IMR-90 (cell line): ENCODE measurements at regions not wholly inside any gene's neighbourhood (a gene's known extent, or its start where the extent isn't known, plus 50 kb on each side); places are given as distances from the start of the nearest gene placed in this dataset.

Source experiments
- ATAC-seq: fragments of 200-7000 bp; cut with Tn5 transposase; 2 replicates; pipeline ENCODE4 v1.9.1; 2020; ENCODE audit warnings: low read depth, mild to moderate bottlenecking, moderate library complexity
- BruUV-seq: library from RNA; stranded (reverse); fragments of 400-500 nt; replicated peaks from 2 replicates; lab custom pipeline; 2021; lab: Mats Ljungman, UMichigan
- CTCF ChIA-PET: fragments of 300-600 bp; formaldehyde crosslinking; extraction: SDS; loops from one replicate; lab custom pipeline; 2021; ENCODE audit warnings: antibody characterized with exemption; lab: Yijun Ruan, JAX
- POLR2A ChIA-PET: fragments of 300-600 bp; sonication (Branson Sonifier 250); formaldehyde crosslinking; loops from one replicate; lab custom pipeline; 2022; ENCODE audit warnings: antibody characterized with exemption; ENCODE audit not compliant: unreplicated experiment; lab: Charles Lee
- DNase-seq: peaks from one replicate; pipeline ENCODE4 v3.0.0; 2013
- H2AFZ ChIP-seq: replicated peaks from 2 replicates; pipeline ENCODE3; 2013; ENCODE audit warnings: low read length, mild to moderate bottlenecking; ENCODE audit not compliant: poor library complexity
- H2AK5ac ChIP-seq: 2 replicates; pipeline ENCODE4 v1.6.1; 2013; ENCODE audit warnings: low read depth, low read length, inconsistent platforms
- H2AK9ac ChIP-seq: replicated peaks from 2 replicates; pipeline ENCODE3; 2013; ENCODE audit warnings: mild to moderate bottlenecking, low read depth, low read length, moderate library complexity; ENCODE audit not compliant: poor library complexity
- H2BK120ac ChIP-seq: 2 replicates; pipeline ENCODE4 v1.6.1; 2013; ENCODE audit warnings: low read depth, low read length, inconsistent platforms
- H2BK15ac ChIP-seq: 3 replicates; pipeline ENCODE4 v1.6.1; 2013; ENCODE audit warnings: low read depth, low read length, inconsistent platforms
- H2BK20ac ChIP-seq: 2 replicates; pipeline ENCODE4 v1.6.1; 2013; ENCODE audit warnings: low read depth, mild to moderate bottlenecking, inconsistent platforms, low read length, moderate library complexity
- H2BK5ac ChIP-seq: 2 replicates; pipeline ENCODE4 v1.6.1; 2013; ENCODE audit warnings: mild to moderate bottlenecking, low read depth, low read length, inconsistent platforms; ENCODE audit not compliant: poor library complexity, severe bottlenecking
- H3K14ac ChIP-seq: replicated peaks from 2 replicates; pipeline ENCODE4 v1.6.1; 2013; ENCODE audit warnings: low read depth, low read length, inconsistent platforms
- H3K18ac ChIP-seq: 2 replicates; pipeline ENCODE4 v1.6.1; 2013; ENCODE audit warnings: low read depth, low read length, control low read depth
- H3K23ac ChIP-seq: 2 replicates; pipeline ENCODE4 v1.6.1; 2013; ENCODE audit warnings: low read depth, low read length, inconsistent platforms
- H3K27ac ChIP-seq: 2 replicates; pipeline ENCODE4 v1.5.1; 2013; ENCODE audit warnings: mild to moderate bottlenecking, control low read depth, low read length; ENCODE audit not compliant: insufficient read depth
- H3K27me3 ChIP-seq: 2 replicates; pipeline ENCODE4 v1.6.1; 2013; ENCODE audit warnings: low read length; ENCODE audit not compliant: control insufficient read depth, insufficient read depth
- H3K36me3 ChIP-seq: 2 replicates; pipeline ENCODE4 v1.6.1; 2013; ENCODE audit warnings: low read length, mixed read lengths; ENCODE audit not compliant: control insufficient read depth, insufficient read depth
- H3K4ac ChIP-seq: 2 replicates; pipeline ENCODE4 v1.6.1; 2013; ENCODE audit warnings: low read depth, low read length, inconsistent platforms
- H3K4me1 ChIP-seq: 2 replicates; pipeline ENCODE4 v1.6.1; 2013; ENCODE audit warnings: low read length, mixed read lengths; ENCODE audit not compliant: control insufficient read depth, insufficient read depth
- H3K4me2 ChIP-seq: 2 replicates; pipeline ENCODE4 v1.6.1; 2013; ENCODE audit warnings: low read depth, mild to moderate bottlenecking, control low read depth, low read length, moderate library complexity
- H3K4me3 ChIP-seq: 2 replicates; pipeline ENCODE4 v1.5.1; 2013; ENCODE audit warnings: low read depth, mild to moderate bottlenecking, control low read depth, low read length, moderate library complexity; ENCODE audit not compliant: insufficient read depth
- H3K56ac ChIP-seq: 2 replicates; pipeline ENCODE4 v1.6.1; 2013; ENCODE audit warnings: low read length, inconsistent platforms; ENCODE audit not compliant: insufficient read depth; ENCODE audit errors: extremely low read depth
- H3K79me1 ChIP-seq, 2 experiments: 2 replicates each; pipeline ENCODE4 v1.6.1; 2013; ENCODE audit warnings: low read length in 2 of 2, inconsistent platforms in 1 of 2, low read depth in 1 of 2
- H3K9ac ChIP-seq: 2 replicates; pipeline ENCODE4 v1.6.1; 2013; ENCODE audit warnings: low read depth, low read length, control low read depth
- H3K9me1 ChIP-seq: 2 replicates; pipeline ENCODE4 v1.6.1; 2013; ENCODE audit warnings: low read length, inconsistent platforms; ENCODE audit not compliant: insufficient read depth
- H3K9me3 ChIP-seq: 2 replicates; pipeline ENCODE4 v1.6.1; 2013; ENCODE audit warnings: low read length; ENCODE audit not compliant: control insufficient read depth, insufficient read depth
- H4K20me1 ChIP-seq: 2 replicates; pipeline ENCODE4 v1.6.1; 2013; ENCODE audit warnings: low read length, inconsistent platforms; ENCODE audit not compliant: insufficient read depth
- H4K5ac ChIP-seq: 2 replicates; pipeline ENCODE4 v1.6.1; 2013; ENCODE audit warnings: mild to moderate bottlenecking, low read depth, low read length, control low read depth
- H4K8ac ChIP-seq, 2 experiments: 2 replicates each; pipeline ENCODE4 v1.6.1; 2013; ENCODE audit warnings: low read depth in 2 of 2, low read length in 2 of 2, control low read depth in 1 of 2, inconsistent platforms in 1 of 2
- H4K91ac ChIP-seq: 2 replicates; pipeline ENCODE4 v1.6.1; 2013; ENCODE audit warnings: low read depth, low read length, inconsistent platforms; ENCODE audit not compliant: insufficient read depth
- MXI1 ChIP-seq: IDR thresholded peaks from 2 replicates; pipeline ENCODE4 v1.6.1; 2012; ENCODE audit warnings: low read depth, mild to moderate bottlenecking, low read length, moderate library complexity, borderline replicate concordance
- NFE2L2 ChIP-seq: fragments of 150-350 bp; IDR thresholded peaks from 2 replicates; pipeline ENCODE4 v1.6.1; 2016; ENCODE audit warnings: low read depth, mild to moderate bottlenecking, low read length
- RAD21 ChIP-seq: IDR thresholded peaks from 2 replicates; pipeline ENCODE4 v1.6.1; 2012; ENCODE audit warnings: low read length, improper control_type of control experiment
- RFX5 ChIP-seq: IDR thresholded peaks from 2 replicates; pipeline ENCODE4 v1.8.0; 2012; ENCODE audit warnings: low read depth, mild to moderate bottlenecking, low read length, moderate library complexity
- WGBS, 2 experiments: methylation state at CpG; one replicate each; pipeline versions ENCODE4 v1.1.5 to v1.1.7; 2013; ENCODE audit warnings: missing lambda C conversion rate in 2 of 2; ENCODE audit not compliant: insufficient read length in 1 of 2; ENCODE audit errors: extremely low coverage in 2 of 2; 5-methylcytosine and 5-hydroxymethylcytosine counted together
- dilution Hi-C: fragments of 300-500 bp; cut with HindIII; formaldehyde crosslinking; loops from one replicate; pipeline ENCODE4 v1.14.3; 2018; ENCODE audit warnings: low sequenced_read_pairs; ENCODE audit not compliant: unreplicated experiment
- in situ Hi-C: fragments of 300-500 bp; cut with MboI; formaldehyde crosslinking; loops from 3 replicates; pipeline ENCODE4 v1.14.3; 2019; ENCODE audit warnings: low sequenced_read_pairs, inconsistent platforms, mixed read lengths
- intact Hi-C: fragments of 100-400 bp; cut with micrococcal nuclease; formaldehyde crosslinking; loops from 2 replicates; pipeline ENCODE4 v1.10.0; 2022
- TF ChIP-seq, protein P1 (sequence below): conservative IDR thresholded peaks from 2 replicates; pipeline ENCODE4 v1.5.1; 2012; ENCODE audit warnings: mild to moderate bottlenecking, low read depth, low read length, improper control_type of control experiment

DNA sequence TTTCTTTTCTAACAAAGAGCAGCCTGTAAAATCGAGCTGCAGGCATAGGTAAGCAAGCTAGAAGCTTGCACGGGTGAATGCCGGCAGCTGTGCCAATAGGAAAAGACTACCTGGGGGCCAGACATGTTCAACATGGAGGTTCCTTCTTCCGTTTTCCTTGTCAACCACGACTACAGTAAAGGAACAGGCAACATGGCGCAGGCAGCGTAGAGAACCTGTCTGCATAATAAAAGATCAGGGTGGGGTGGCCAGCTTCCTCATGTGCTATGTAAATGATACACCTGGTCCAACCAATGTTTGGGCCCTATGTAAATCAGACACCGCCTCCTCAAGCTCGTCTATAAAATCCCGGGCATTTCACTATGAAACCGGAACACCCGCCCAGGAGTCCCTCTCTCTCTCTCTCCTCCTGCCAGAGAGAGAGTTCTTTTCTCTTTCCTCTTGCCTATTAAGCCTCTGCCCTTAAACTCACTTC lies 103.8 kb upstream of the LIFR start:
- no peak overlapping the region for H2AK9ac ChIP-seq
- no peak for TF ChIP-seq RFX5
- TF ChIP-seq, protein P1, sequence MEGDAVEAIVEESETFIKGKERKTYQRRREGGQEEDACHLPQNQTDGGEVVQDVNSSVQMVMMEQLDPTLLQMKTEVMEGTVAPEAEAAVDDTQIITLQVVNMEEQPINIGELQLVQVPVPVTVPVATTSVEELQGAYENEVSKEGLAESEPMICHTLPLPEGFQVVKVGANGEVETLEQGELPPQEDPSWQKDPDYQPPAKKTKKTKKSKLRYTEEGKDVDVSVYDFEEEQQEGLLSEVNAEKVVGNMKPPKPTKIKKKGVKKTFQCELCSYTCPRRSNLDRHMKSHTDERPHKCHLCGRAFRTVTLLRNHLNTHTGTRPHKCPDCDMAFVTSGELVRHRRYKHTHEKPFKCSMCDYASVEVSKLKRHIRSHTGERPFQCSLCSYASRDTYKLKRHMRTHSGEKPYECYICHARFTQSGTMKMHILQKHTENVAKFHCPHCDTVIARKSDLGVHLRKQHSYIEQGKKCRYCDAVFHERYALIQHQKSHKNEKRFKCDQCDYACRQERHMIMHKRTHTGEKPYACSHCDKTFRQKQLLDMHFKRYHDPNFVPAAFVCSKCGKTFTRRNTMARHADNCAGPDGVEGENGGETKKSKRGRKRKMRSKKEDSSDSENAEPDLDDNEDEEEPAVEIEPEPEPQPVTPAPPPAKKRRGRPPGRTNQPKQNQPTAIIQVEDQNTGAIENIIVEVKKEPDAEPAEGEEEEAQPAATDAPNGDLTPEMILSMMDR: no peak
- TF ChIP-seq RAD21: no peak
- TF ChIP-seq MXI1: no peak
- TF ChIP-seq NFE2L2: no peak
- no peak overlapping the region for H3K18ac ChIP-seq
- H3K27ac ChIP-seq: no peak overlapping the region
- no peak overlapping the region for H3K4ac ChIP-seq
- in situ Hi-C loops (no loop called here), intact Hi-C loops (loop anchor here (5.0 kb wide), 1 partner anchor 103 kb away; the partner anchor contains the start of gene LIFR), dilution Hi-C loops (no loop called here)
- 79% methylated on average over 8 of the region's 12 CpGs; no CpG with 5 or more reads in 1 of the 2 experiments for WGBS, 2 experiments
- CTCF ChIA-PET: interaction anchor here (0.7 kb wide), 1 partner anchor 141 kb away, joined by 3 read pairs; no protein-coding TSS in a partner anchor
- POLR2A ChIA-PET: no interaction called here
- no peak overlapping the region for H3K4me2 ChIP-seq
- H3K9ac ChIP-seq: no peak overlapping the region
- no peak for DNase-seq
- no peak overlapping the region for H2BK15ac ChIP-seq
- H3K27me3 ChIP-seq: peaks cover 12% of the 10 kb centered on the region
- no peaks in the 10 kb centered on the region for H3K36me3 ChIP-seq
- no peak overlapping the region for H2AK5ac ChIP-seq
- no peaks in the 10 kb centered on the region for H3K9me1 ChIP-seq
- H3K79me1 ChIP-seq: no peaks in the 10 kb centered on the region
- no peak overlapping the region for H3K4me3 ChIP-seq
- no peak overlapping the region for H2BK5ac ChIP-seq
- H2BK120ac ChIP-seq: no peak overlapping the region
- no peaks in the 10 kb centered on the region; the same call in 1 of the 2 replicates for H3K4me1 ChIP-seq
- ATAC-seq: no peak
- no peak overlapping the region for H4K91ac ChIP-seq
- H3K9me3 ChIP-seq: no peaks in the 10 kb centered on the region
- no TSS peak for BruUV-seq
- H3K14ac ChIP-seq: no peak overlapping the region
- no peak overlapping the region for H2AFZ ChIP-seq
- no peak overlapping the region for H3K56ac ChIP-seq
- no peak overlapping the region for H4K5ac ChIP-seq
- no peak overlapping the region for H2BK20ac ChIP-seq
- no peak overlapping the region for H3K23ac ChIP-seq
- H4K20me1 ChIP-seq: no peaks in the 10 kb centered on the region
- no peak overlapping the region for H4K8ac ChIP-seq
